Mesothelial cell of epicardium (in vitro differentiated cells): ENCODE measurements at regions not wholly inside any gene's neighbourhood (a gene's known extent, or its start where the extent isn't known, plus 50 kb on each side); places are given as distances from the start of the nearest gene placed in this dataset.
"Not testable (repeated sequence)": the region's sequence is repeated elsewhere in the genome, so short reads cannot be mapped to it uniquely, and the experiment has no call there.

Experiments
- DNase-seq, 2 experiments: peaks; one replicate each; pipeline ENCODE4 v3.0.0; 2021; ENCODE audit warnings: low spot score in 2 of 2; ENCODE audit not compliant: unreplicated experiment in 2 of 2
- H3K27ac Mint-ChIP-seq: 2 replicates; pipeline ENCODE4 v1.8.0; 2021; ENCODE audit warnings: mixed read lengths
- H3K27me3 Mint-ChIP-seq: 2 replicates; pipeline ENCODE4 v1.8.0; 2021; ENCODE audit warnings: low read depth, mixed read lengths
- H3K36me3 Mint-ChIP-seq: 2 replicates; pipeline ENCODE4 v1.8.0; 2021; ENCODE audit warnings: mixed read lengths
- H3K4me1 Mint-ChIP-seq: 2 replicates; pipeline ENCODE4 v1.8.0; 2021; ENCODE audit warnings: mixed read lengths
- H3K4me3 Mint-ChIP-seq: 2 replicates; pipeline ENCODE4 v1.8.0; 2021; ENCODE audit warnings: mild to moderate bottlenecking, moderate library complexity, mixed read lengths
- H3K9me3 Mint-ChIP-seq: 2 replicates; pipeline ENCODE4 v1.8.0; 2021; ENCODE audit warnings: mixed read lengths
- CTCF ChIP-seq: fragments of 200-600 bp; sonication (generic); IDR thresholded peaks from one replicate; pipeline ENCODE4 v1.5.0; 2021; ENCODE audit warnings: antibody characterized with exemption; ENCODE audit not compliant: unreplicated experiment

- Mint-ChIP-seq H3K27me3 (no peaks in the 10 kb centered on the region), H3K4me1 (peaks cover 32% of the 10 kb centered on the region), H3K9me3 (no peaks in the 10 kb centered on the region), H3K36me3 (no peaks in the 10 kb centered on the region), H3K27ac (peak overlapping the region; percentile 36), H3K4me3 (no peak overlapping the region)
- no peak for TF ChIP-seq CTCF
- DNase-seq: no peak
These were observed 87.0 kb upstream of the MSH6 start for GRCh38 chr2:47695800-47696477.

DNA sequence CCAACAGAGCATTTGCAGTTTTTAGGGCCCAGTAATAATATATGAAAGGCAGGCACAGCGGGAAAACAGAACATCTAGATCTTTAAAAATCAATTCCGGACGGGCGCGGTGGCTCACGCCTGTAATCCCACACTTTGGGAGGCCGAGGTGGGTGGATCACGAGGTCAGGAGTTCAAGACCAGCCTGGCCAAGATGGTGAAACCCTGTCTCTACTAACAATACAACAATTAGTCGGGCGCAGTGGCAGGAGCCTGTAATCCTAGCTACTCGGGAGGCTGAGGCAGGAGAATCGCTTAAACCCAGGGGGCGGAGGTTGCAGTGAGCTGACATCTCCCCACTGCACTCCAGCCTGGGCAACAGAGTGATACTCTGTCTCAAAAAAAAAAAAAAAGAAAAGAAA, 88.5 kb upstream of the MSH6 start:
- not testable (repeated sequence) for H3K9me3 Mint-ChIP-seq, H3K36me3 Mint-ChIP-seq, DNase-seq, H3K27me3 Mint-ChIP-seq, H3K4me3 Mint-ChIP-seq, H3K27ac Mint-ChIP-seq
- peaks cover 32% of the 10 kb centered on the region for H3K4me1 Mint-ChIP-seq

GRCh38 chr2:47690706-47691325, 92.1 kb upstream of the MSH6 start:
- not testable (repeated sequence) for H3K36me3 Mint-ChIP-seq, H3K4me3 Mint-ChIP-seq, DNase-seq, H3K4me1 Mint-ChIP-seq, H3K9me3 Mint-ChIP-seq, H3K27me3 Mint-ChIP-seq, H3K27ac Mint-ChIP-seq

- Mint-ChIP-seq H3K4me3 (no peak overlapping the region), H3K4me1 (no peaks in the 10 kb centered on the region), H3K9me3 (no peaks in the 10 kb centered on the region), H3K27me3 (no peaks in the 10 kb centered on the region), H3K36me3 (no peaks in the 10 kb centered on the region), H3K27ac (no peak overlapping the region)
- no peak for DNase-seq
- no peak for TF ChIP-seq CTCF
These were observed 92.8 kb upstream of the MSH6 start for GRCh38 chr2:47690132-47690531.

DNA sequence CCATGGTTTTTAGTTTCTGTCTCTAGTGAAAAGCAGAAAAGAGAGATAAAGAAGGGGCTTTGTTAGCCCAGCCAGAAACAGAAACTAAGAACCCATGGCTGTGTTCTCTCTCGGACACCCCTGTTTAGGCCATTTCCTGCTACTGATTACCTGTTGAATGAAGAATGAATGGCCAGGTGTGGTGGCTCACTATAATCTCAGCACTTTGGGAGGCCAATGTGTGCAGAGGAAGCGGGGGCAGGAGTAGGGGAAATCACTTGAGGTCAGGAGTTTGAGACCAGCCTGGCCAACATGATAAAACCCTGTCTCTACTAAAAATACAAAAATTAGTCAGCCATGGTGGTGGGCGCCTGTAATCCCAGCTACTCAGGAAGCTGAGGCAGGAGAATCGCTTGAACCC, 93.8 kb upstream of the MSH6 start:
- not testable (repeated sequence) for H3K4me1 Mint-ChIP-seq, H3K4me3 Mint-ChIP-seq, H3K9me3 Mint-ChIP-seq, H3K27ac Mint-ChIP-seq, H3K36me3 Mint-ChIP-seq, DNase-seq, H3K27me3 Mint-ChIP-seq

DNA sequence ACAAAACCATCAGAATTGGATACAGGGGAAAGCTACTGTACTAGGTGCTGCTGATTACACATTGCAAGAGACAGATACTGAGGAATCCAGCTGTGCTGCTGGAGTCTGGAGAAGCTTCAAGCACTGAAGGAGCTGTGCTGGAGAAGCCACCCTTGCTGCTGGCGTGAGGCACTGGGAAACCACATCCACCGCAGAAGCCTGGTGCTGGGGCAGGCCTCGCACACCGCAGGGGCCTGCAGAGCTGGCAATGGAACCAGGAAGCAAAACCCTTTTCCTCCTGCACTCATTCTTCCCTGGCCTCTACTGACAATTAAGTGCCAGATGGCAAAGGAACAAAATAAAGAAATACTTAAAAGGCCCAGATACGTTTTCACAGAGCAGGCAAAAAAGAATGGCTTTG, 94.4 kb upstream of the MSH6 start:
- Mint-ChIP-seq H3K4me1 (no peaks in the 10 kb centered on the region), H3K4me3 (no peak overlapping the region), H3K27ac (no peak overlapping the region), H3K27me3 (no peaks in the 10 kb centered on the region), H3K36me3 (no peaks in the 10 kb centered on the region), H3K9me3 (no peaks in the 10 kb centered on the region)
- TF ChIP-seq CTCF: no peak
- no peak for DNase-seq

GRCh38 chr2:47687856-47688255, 95.1 kb upstream of the MSH6 start:
- H3K27me3 Mint-ChIP-seq: no peaks in the 10 kb centered on the region
- DNase-seq: no peak
- H3K9me3 Mint-ChIP-seq: no peaks in the 10 kb centered on the region
- H3K27ac Mint-ChIP-seq: no peak overlapping the region
- no peak overlapping the region for H3K4me3 Mint-ChIP-seq
- no peak for TF ChIP-seq CTCF
- H3K36me3 Mint-ChIP-seq: no peaks in the 10 kb centered on the region
- no peaks in the 10 kb centered on the region for H3K4me1 Mint-ChIP-seq
